NCI-H2081 (cell line): ENCODE measurements at regions not wholly inside any gene's neighbourhood (a gene's known extent, or its start where the extent isn't known, plus 50 kb on each side); places are given as distances from the start of the nearest gene placed in this dataset.

Experiments used
- DNase-seq, 2 experiments: peaks; one replicate each; lab custom pipeline; 2025; lab: John Stamatoyannopoulos, UW

GRCh38 chr4:18278244-18278643 is 256.7 kb upstream of the LCORL start:
- DNase-seq = no peak

GRCh38 chr4:18262832-18263231 is 241.3 kb upstream of the LCORL start:
- no peak for DNase-seq

GRCh38 chr4:18252052-18252451 is 230.5 kb upstream of the LCORL start:
- DNase-seq = no peak

- no peak for DNase-seq
Measured at GRCh38 chr4:18250564-18250963, 229.0 kb upstream of the LCORL start.

GRCh38 chr4:18248611-18249010 is 227.1 kb upstream of the LCORL start:
- no peak for DNase-seq

GRCh38 chr4:18247189-18247588 is 225.6 kb upstream of the LCORL start:
- no peak for DNase-seq

- DNase-seq = no peak
Measured at GRCh38 chr4:18242919-18243693, 221.6 kb upstream of the LCORL start.

GRCh38 chr4:18241727-18242126 is 220.2 kb upstream of the LCORL start:
- no peak for DNase-seq

- no peak for DNase-seq
Measured at GRCh38 chr4:18234108-18234507, 212.6 kb upstream of the LCORL start.

- no peak for DNase-seq
Measured at GRCh38 chr4:18231726-18232125, 210.2 kb upstream of the LCORL start.

- DNase-seq = no peak
Measured at GRCh38 chr4:18227880-18228279, 206.3 kb upstream of the LCORL start.

GRCh38 chr4:18214411-18215055 is 193.0 kb upstream of the LCORL start:
- DNase-seq = no peak

GRCh38 chr4:18213576-18214198 is 192.1 kb upstream of the LCORL start:
- no peak for DNase-seq

- no peak for DNase-seq
Measured at GRCh38 chr4:18209448-18209847, 187.9 kb upstream of the LCORL start.

- no peak for DNase-seq
Measured at GRCh38 chr4:18203966-18204365, 182.4 kb upstream of the LCORL start.

GRCh38 chr4:18202486-18202885 is 180.9 kb upstream of the LCORL start:
- no peak for DNase-seq

- DNase-seq = no peak
Measured at GRCh38 chr4:18201885-18202284, 180.3 kb upstream of the LCORL start.

- DNase-seq = no peak
Measured at GRCh38 chr4:18198653-18199052, 177.1 kb upstream of the LCORL start.

GRCh38 chr4:18197467-18197866 is 175.9 kb upstream of the LCORL start:
- no peak for DNase-seq

- no peak for DNase-seq
Measured at GRCh38 chr4:18194278-18194677, 172.7 kb upstream of the LCORL start.

GRCh38 chr4:18192901-18193300 is 171.3 kb upstream of the LCORL start:
- no peak for DNase-seq

GRCh38 chr4:18185491-18185890 is 163.9 kb upstream of the LCORL start:
- no peak for DNase-seq

- no peak for DNase-seq
Measured at GRCh38 chr4:18180892-18181291, 159.3 kb upstream of the LCORL start.
